ENCODE measurements at regions not wholly inside any gene's neighbourhood (a gene's known extent, or its start where the extent isn't known, plus 50 kb on each side); places are given as distances from the start of the nearest gene placed in this dataset.

- no peak overlapping the region for H3K27ac ChIP-seq
- no peaks in the 10 kb centered on the region for H3K27me3 ChIP-seq (ENCODE audit: insufficient read depth in 3 of 3, low read length in 2 of 3)
- no peak for TF ChIP-seq CTCF (IDR thresholded peaks at IDR 0.05)
- no peaks in the 10 kb centered on the region for H3K36me3 ChIP-seq (ENCODE audit: insufficient read depth in 1 of 2, low read depth in 1 of 2)
- 91 to 97% (median 96%) methylated on average over 1 of the region's 1 CpG for WGBS, 3 donors
- H3K4me1 ChIP-seq = no peaks in the 10 kb centered on the region
- DNase-seq = no peak
- no peak for ATAC-seq
- no peaks in the 10 kb centered on the region for H3K9me3 ChIP-seq
- intact Hi-C loops (cut with DNase I) = no loop called here
- H3K4me3 ChIP-seq = no peak overlapping the region
Measured at GRCh38 chr18:27854631-27855030, 322.3 kb downstream of the CDH2 start.

- ATAC-seq (no peak), DNase-seq (no peak)
- Histone ChIP-seq H3K4me1 (no peaks in the 10 kb centered on the region), H3K27me3 (ENCODE audit: insufficient read depth in 3 of 3, low read length in 2 of 3) (no peaks in the 10 kb centered on the region), H3K27ac (no peak overlapping the region), H3K4me3 (no peak overlapping the region), H3K36me3 (ENCODE audit: insufficient read depth in 1 of 2, low read depth in 1 of 2) (no peaks in the 10 kb centered on the region), H3K9me3 (no peaks in the 10 kb centered on the region)
- intact Hi-C loops (cut with DNase I) = no loop called here
- TF ChIP-seq CTCF (IDR thresholded peaks at IDR 0.05) = no peak
- WGBS, 3 donors = 64 to 66% (median 66%) methylated on average over 4 of the region's 4 CpGs
Measured at GRCh38 chr18:27848336-27848735, 328.6 kb downstream of the CDH2 start.

DNA sequence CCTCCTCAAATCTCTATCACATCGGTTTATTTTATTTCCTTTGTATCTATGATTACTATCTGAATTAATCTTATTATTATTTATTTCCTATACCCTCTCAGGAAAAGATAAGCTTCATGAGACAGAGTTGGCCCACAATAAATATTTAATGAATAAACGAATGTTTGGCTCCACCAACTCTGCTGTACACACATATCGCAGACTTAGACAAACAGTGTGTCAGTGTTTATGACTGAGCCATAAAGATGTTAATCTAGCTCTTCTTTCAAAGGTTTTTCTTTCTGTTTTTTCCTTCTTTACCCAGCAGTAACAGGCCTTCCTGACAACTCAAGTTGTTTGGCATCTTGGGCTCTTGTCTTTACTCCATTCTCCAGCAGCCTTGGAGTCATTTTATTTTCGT, 329.5 kb downstream of the CDH2 start:
- H3K27ac ChIP-seq = no peak overlapping the region
- intact Hi-C loops (cut with DNase I) = no loop called here
- no peaks in the 10 kb centered on the region for H3K27me3 ChIP-seq (ENCODE audit: insufficient read depth in 3 of 3, low read length in 2 of 3)
- ATAC-seq (no peak), DNase-seq (no peak)
- no peak for TF ChIP-seq CTCF (IDR thresholded peaks at IDR 0.05)
- no peak overlapping the region for H3K4me3 ChIP-seq
- H3K36me3 ChIP-seq (ENCODE audit: insufficient read depth in 1 of 2, low read depth in 1 of 2) = no peaks in the 10 kb centered on the region
- 66 to 70% (median 68%) methylated on average over 4 of the region's 4 CpGs for WGBS, 3 donors
- H3K9me3 ChIP-seq = no peaks in the 10 kb centered on the region
- no peaks in the 10 kb centered on the region for H3K4me1 ChIP-seq

- Histone ChIP-seq H3K4me3 (no peak overlapping the region), H3K4me1 (no peaks in the 10 kb centered on the region), H3K9me3 (no peaks in the 10 kb centered on the region), H3K36me3 (ENCODE audit: insufficient read depth in 1 of 2, low read depth in 1 of 2) (no peaks in the 10 kb centered on the region), H3K27me3 (ENCODE audit: insufficient read depth in 3 of 3, low read length in 2 of 3) (no peaks in the 10 kb centered on the region), H3K27ac (no peak overlapping the region)
- intact Hi-C loops (cut with DNase I) = no loop called here
- 82 to 88% (median 82%) methylated on average over 2 of the region's 2 CpGs for WGBS, 3 donors
- ATAC-seq = no peak
- DNase-seq = no peak
- TF ChIP-seq CTCF (IDR thresholded peaks at IDR 0.05) = no peak
Measured at GRCh38 chr18:27845897-27846296, 331.0 kb downstream of the CDH2 start.

Measured in psoas muscle (tissue), 7 donors.